ENCODE measurements at regions not wholly inside any gene's neighbourhood (a gene's known extent, or its start where the extent isn't known, plus 50 kb on each side); places are given as distances from the start of the nearest gene placed in this dataset.

DNA sequence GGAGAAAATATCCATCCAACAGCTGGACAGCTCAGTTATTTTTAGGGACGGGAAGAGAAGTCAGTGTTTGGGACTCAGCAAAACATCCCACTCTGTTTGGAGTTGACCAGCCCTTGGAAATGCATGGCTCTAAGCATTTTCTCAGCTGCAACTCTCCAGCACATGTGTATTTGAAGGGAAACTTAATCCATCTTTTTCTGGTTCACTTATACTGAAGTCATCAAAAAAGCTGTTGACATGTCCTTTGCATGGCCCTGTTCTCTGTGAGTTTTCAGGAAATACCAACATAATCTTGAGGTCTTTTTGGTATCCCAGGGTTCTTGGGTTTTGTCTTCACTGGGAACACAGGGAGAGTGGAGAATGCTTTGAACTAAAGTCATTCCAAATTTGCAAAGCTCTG lies 91.9 kb upstream of the CELF4 start:
- TF ChIP-seq, protein P1, sequence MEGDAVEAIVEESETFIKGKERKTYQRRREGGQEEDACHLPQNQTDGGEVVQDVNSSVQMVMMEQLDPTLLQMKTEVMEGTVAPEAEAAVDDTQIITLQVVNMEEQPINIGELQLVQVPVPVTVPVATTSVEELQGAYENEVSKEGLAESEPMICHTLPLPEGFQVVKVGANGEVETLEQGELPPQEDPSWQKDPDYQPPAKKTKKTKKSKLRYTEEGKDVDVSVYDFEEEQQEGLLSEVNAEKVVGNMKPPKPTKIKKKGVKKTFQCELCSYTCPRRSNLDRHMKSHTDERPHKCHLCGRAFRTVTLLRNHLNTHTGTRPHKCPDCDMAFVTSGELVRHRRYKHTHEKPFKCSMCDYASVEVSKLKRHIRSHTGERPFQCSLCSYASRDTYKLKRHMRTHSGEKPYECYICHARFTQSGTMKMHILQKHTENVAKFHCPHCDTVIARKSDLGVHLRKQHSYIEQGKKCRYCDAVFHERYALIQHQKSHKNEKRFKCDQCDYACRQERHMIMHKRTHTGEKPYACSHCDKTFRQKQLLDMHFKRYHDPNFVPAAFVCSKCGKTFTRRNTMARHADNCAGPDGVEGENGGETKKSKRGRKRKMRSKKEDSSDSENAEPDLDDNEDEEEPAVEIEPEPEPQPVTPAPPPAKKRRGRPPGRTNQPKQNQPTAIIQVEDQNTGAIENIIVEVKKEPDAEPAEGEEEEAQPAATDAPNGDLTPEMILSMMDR (IDR thresholded peaks at IDR 0.05) = no peak
- TF ChIP-seq POLR2A (IDR thresholded peaks at IDR 0.05) = no peak
